KMS-11 (cell line): ENCODE measurements at regions not wholly inside any gene's neighbourhood (a gene's known extent, or its start where the extent isn't known, plus 50 kb on each side); places are given as distances from the start of the nearest gene placed in this dataset.
"Not testable (repeated sequence)": the region's sequence is repeated elsewhere in the genome, so short reads cannot be mapped to it uniquely, and the experiment has no call there.

Experiments used
- H2AFZ ChIP-seq: fragments of 200-600 bp; sonication (generic); 2 replicates; pipeline ENCODE4 v1.6.1; 2016; ENCODE audit warnings: antibody characterized with exemption, mixed run types, low read depth
- H3K27ac ChIP-seq: fragments of 200-600 bp; sonication (generic); 2 replicates; pipeline ENCODE4 v1.6.1; 2016; ENCODE audit warnings: mild to moderate bottlenecking, mixed run types
- H3K27me3 ChIP-seq: fragments of 200-600 bp; sonication (generic); 2 replicates; pipeline ENCODE4 v1.6.1; 2017; ENCODE audit warnings: mild to moderate bottlenecking, low read depth, mixed run types, moderate library complexity; ENCODE audit not compliant: insufficient read depth
- H3K36me3 ChIP-seq: fragments of 200-600 bp; sonication (generic); 2 replicates; pipeline ENCODE4 v1.6.1; 2017; ENCODE audit warnings: mild to moderate bottlenecking, mixed run types; ENCODE audit not compliant: insufficient read depth
- H3K4me1 ChIP-seq: fragments of 200-600 bp; sonication (generic); 2 replicates; pipeline ENCODE4 v1.6.1; 2016; ENCODE audit warnings: mild to moderate bottlenecking, low read depth, mixed run types; ENCODE audit not compliant: poor library complexity, severe bottlenecking
- H3K4me2 ChIP-seq: fragments of 200-600 bp; sonication (generic); 2 replicates; pipeline ENCODE4 v1.7.0; 2016; ENCODE audit warnings: mild to moderate bottlenecking, mixed run types
- H3K4me3 ChIP-seq: fragments of 200-600 bp; sonication (generic); IDR thresholded peaks from 2 replicates; pipeline ENCODE4 v1.6.1; 2017; ENCODE audit warnings: low read depth, low read length, mixed read lengths; ENCODE audit not compliant: insufficient read depth
- H3K79me2 ChIP-seq: fragments of 200-600 bp; sonication (generic); 2 replicates; pipeline ENCODE4 v1.6.1; 2016; ENCODE audit warnings: low read depth, mixed run types; ENCODE audit not compliant: insufficient read depth
- H3K9ac ChIP-seq: fragments of 200-600 bp; sonication (generic); 2 replicates; pipeline ENCODE4 v1.6.1; 2016; ENCODE audit warnings: mild to moderate bottlenecking, mixed run types
- H4K20me1 ChIP-seq: fragments of 200-600 bp; sonication (generic); 2 replicates; pipeline ENCODE4 v1.6.1; 2016; ENCODE audit warnings: mild to moderate bottlenecking, mixed run types; ENCODE audit not compliant: insufficient read depth
- CTCF ChIP-seq: fragments of 200-600 bp; sonication (generic); conservative IDR thresholded peaks from 2 replicates; pipeline ENCODE4 v1.6.1; 2017; ENCODE audit warnings: low read depth, mild to moderate bottlenecking, antibody characterized with exemption, low read length, moderate library complexity, mixed read lengths

DNA sequence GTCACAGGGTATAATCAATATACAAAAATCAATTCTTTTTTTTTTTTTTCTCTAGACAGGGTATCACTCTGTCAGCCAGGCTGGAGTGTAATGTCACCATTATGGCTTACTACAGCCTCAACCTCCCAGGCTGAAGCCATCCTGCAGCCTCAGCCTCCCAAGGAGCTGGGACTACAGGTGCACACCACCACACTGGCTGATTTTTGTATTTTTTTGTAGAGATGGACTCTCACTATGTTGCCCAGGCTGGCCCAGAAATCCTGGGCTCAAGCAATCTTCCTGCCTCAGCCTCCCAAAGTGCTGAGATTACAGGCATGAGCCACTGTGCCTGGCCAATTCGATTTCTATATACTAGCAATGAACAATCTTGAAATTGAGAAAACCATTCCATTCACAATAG lies 263.2 kb downstream of the GOLGA6L6 start:
- H3K9ac ChIP-seq, H4K20me1 ChIP-seq, H3K4me2 ChIP-seq, H3K36me3 ChIP-seq, H3K27ac ChIP-seq, H3K79me2 ChIP-seq, H3K4me3 ChIP-seq, H3K4me1 ChIP-seq, H2AFZ ChIP-seq, H3K27me3 ChIP-seq: not testable (repeated sequence)

- H3K79me2 ChIP-seq, H3K4me2 ChIP-seq, H3K36me3 ChIP-seq, H3K4me1 ChIP-seq, H2AFZ ChIP-seq, H3K4me3 ChIP-seq, H3K27ac ChIP-seq, H3K27me3 ChIP-seq, H4K20me1 ChIP-seq, H3K9ac ChIP-seq: not testable (repeated sequence)
Observed at GRCh38 chr15:20277451-20277850, 264.1 kb downstream of the GOLGA6L6 start.

GRCh38 chr15:20276312-20277114 lies 265.1 kb downstream of the GOLGA6L6 start:
- not testable (repeated sequence) for H3K27ac ChIP-seq, H3K79me2 ChIP-seq, H3K4me2 ChIP-seq, H3K36me3 ChIP-seq, H3K4me1 ChIP-seq, H3K4me3 ChIP-seq, H4K20me1 ChIP-seq, H3K9ac ChIP-seq, H3K27me3 ChIP-seq, H2AFZ ChIP-seq

DNA sequence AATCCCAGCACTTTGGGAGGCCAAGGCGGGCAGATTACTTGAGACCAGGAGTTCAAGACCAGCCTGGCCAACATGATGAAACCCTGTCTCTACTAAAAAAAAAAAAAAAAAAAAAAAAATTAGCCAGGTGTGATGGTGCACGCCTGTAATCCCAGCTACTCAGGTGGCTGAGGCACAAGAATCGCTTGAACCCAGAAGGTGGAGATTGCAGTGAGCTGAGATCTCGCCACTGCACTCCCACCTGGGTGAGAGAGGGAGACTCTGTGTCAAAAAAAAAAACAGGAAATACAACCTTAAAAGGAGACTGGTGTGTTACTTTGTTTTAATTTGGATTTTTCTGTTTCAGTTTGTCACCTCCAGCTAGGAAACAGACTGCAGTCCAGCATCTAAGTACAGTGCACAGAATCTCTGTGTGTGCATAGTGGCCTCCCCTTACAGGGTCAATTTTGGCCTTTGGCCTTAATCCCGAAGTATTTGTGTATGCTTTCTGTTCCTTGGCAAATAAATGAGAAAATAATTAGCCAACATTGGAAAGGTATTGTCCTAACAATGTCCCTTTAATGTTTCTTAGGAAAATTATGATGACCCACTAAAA lies 266.1 kb downstream of the GOLGA6L6 start:
- not testable (repeated sequence) for H3K27ac ChIP-seq

GRCh38 chr15:20272422-20273184 lies 269.0 kb downstream of the GOLGA6L6 start:
- no peaks in the 10 kb centered on the region for H3K27me3 ChIP-seq
- no peak overlapping the region for H3K9ac ChIP-seq
- no peak overlapping the region for H3K27ac ChIP-seq
- no peak overlapping the region for H2AFZ ChIP-seq
- no peak for TF ChIP-seq CTCF
- no peaks in the 10 kb centered on the region for H3K36me3 ChIP-seq
- no peak overlapping the region for H3K4me3 ChIP-seq
- no peaks in the 10 kb centered on the region for H3K79me2 ChIP-seq
- H4K20me1 ChIP-seq, result no peaks in the 10 kb centered on the region
- H3K4me1 ChIP-seq, result no peaks in the 10 kb centered on the region
- no peak overlapping the region for H3K4me2 ChIP-seq

More for the DNA sequence above, 266.1 kb downstream of the GOLGA6L6 start:
- H3K27me3 ChIP-seq, H2AFZ ChIP-seq, H4K20me1 ChIP-seq, H3K4me2 ChIP-seq, H3K4me1 ChIP-seq, H3K4me3 ChIP-seq, H3K9ac ChIP-seq, H3K36me3 ChIP-seq, H3K79me2 ChIP-seq: not testable (repeated sequence)

GRCh38 chr15:20271647-20272046 lies 270.0 kb downstream of the GOLGA6L6 start:
- no peak for TF ChIP-seq CTCF
- no peaks in the 10 kb centered on the region for H3K4me1 ChIP-seq
- no peak overlapping the region for H3K4me3 ChIP-seq
- H4K20me1 ChIP-seq, result no peaks in the 10 kb centered on the region
- no peak overlapping the region for H3K4me2 ChIP-seq
- no peaks in the 10 kb centered on the region for H3K79me2 ChIP-seq
- no peaks in the 10 kb centered on the region for H3K27me3 ChIP-seq
- H3K9ac ChIP-seq, result no peak overlapping the region
- H3K27ac ChIP-seq, result no peak overlapping the region
- H3K36me3 ChIP-seq, result no peaks in the 10 kb centered on the region
- no peak overlapping the region for H2AFZ ChIP-seq

DNA sequence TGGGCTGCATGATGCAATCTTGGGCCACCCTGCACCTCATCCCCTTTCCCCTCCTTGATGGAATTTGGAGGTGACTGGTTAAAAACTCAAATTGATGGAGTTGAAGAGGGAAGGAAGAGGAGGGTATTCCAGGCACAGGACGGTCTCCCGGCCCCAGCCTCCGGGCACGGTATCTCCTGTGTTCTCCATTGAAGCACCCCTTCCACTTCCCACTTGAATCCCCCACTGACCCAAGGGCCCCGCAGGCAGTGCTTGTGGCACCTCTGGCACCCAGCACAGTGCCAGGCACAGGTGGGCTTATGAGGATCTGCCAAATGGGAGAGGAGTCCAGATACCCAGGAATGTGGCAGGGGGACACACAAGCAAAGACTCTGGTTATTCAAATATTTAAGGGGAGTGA lies 271.6 kb downstream of the GOLGA6L6 start:
- not testable (repeated sequence) for H3K4me1 ChIP-seq, H3K4me3 ChIP-seq, H3K36me3 ChIP-seq, H3K79me2 ChIP-seq, H3K27me3 ChIP-seq, H3K4me2 ChIP-seq, H4K20me1 ChIP-seq, H3K27ac ChIP-seq, H3K9ac ChIP-seq, H2AFZ ChIP-seq

GRCh38 chr15:20267996-20268395 lies 273.6 kb downstream of the GOLGA6L6 start:
- H3K4me3 ChIP-seq, H3K4me2 ChIP-seq, H4K20me1 ChIP-seq, H3K27ac ChIP-seq, H2AFZ ChIP-seq, H3K9ac ChIP-seq, H3K4me1 ChIP-seq, H3K79me2 ChIP-seq, H3K36me3 ChIP-seq, H3K27me3 ChIP-seq: not testable (repeated sequence)
